ENCODE measurements at regions not wholly inside any gene's neighbourhood (a gene's known extent, or its start where the extent isn't known, plus 50 kb on each side); places are given as distances from the start of the nearest gene placed in this dataset.

DNA sequence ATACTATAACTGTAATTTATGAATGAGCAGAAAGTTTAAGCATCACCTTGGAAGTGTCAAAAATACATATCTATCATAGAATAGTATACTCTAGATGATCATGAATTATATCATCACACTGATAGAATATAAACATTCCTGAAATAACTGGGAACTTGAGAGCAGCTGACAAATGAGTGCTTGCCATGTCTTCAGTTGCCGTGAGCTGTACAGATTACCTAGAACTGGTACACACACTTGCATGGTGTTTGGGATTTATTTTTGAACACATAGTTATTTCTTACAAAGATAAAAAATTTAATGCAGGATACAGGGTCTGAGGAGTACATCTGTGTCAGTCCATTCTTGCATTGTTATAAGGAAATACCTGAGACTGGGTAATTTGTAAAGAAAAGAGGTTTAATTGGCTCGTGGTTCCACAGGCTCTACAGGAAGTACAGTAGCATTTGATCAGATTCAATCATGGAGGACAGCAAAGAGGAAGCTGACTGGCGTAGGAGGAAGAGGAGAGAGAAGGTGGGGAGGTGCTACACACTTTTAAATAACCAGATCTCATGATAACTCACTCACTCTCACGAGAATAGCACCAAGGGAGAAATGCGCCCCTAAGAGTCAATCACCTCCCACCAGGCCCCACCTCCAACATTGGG is 60.4 kb upstream of the MBNL2 start:
- H3K27ac ChIP-seq (ENCODE audit: low read depth, low read length): no peak overlapping the region
- H3K36me3 ChIP-seq (ENCODE audit: control insufficient read depth in 1 of 2, insufficient read depth in 2 of 2, low read length in 2 of 2): peaks cover 0 to 2% of the 10 kb centered on the region in 2 experiments
- H3K27me3 ChIP-seq (ENCODE audit: insufficient read depth, low read length): no peaks in the 10 kb centered on the region
- no peak overlapping the region for H3K18ac ChIP-seq (ENCODE audit: low read length)
- H3K4me1 ChIP-seq (ENCODE audit: control insufficient read depth in 1 of 2, insufficient read depth in 2 of 2, low read length in 2 of 2): peaks cover 3 to 5% of the 10 kb centered on the region in 2 experiments
- H3K23ac ChIP-seq (ENCODE audit: low read length): no peak overlapping the region
- H3K9me3 ChIP-seq (ENCODE audit: insufficient read depth, low read depth, low read length): no peaks in the 10 kb centered on the region
- no peak overlapping the region for H4K12ac ChIP-seq (ENCODE audit: low read depth, low read length)
- H2BK5ac ChIP-seq (ENCODE audit: low read depth, low read length, poor library complexity): no peak overlapping the region
- H4K91ac ChIP-seq (ENCODE audit: low read depth, low read length): no peak overlapping the region
- no peak overlapping the region for H3K14ac ChIP-seq (ENCODE audit: low read length)
- no peak for DNase-seq
- no peak overlapping the region for H3K4me3 ChIP-seq (ENCODE audit: low read depth, low read length)
- H2BK120ac ChIP-seq (ENCODE audit: insufficient read depth, low read length, poor library complexity): no peak overlapping the region
- no peak overlapping the region for H2AK5ac ChIP-seq (ENCODE audit: low read length)
- H2BK12ac ChIP-seq (ENCODE audit: low read length): no peak overlapping the region
- no peak overlapping the region for H2AFZ ChIP-seq (ENCODE audit: insufficient read depth, low read length, poor library complexity)
- H3K9ac ChIP-seq (ENCODE audit: low read length): no peak overlapping the region
- H3K4me2 ChIP-seq (ENCODE audit: low read length): no peak overlapping the region
- H3K4ac ChIP-seq (ENCODE audit: low read depth, low read length): no peak overlapping the region
- H4K8ac ChIP-seq (ENCODE audit: low read depth, low read length): no peak overlapping the region
- WGBS (ENCODE audit: extremely low coverage, insufficient coverage, insufficient read length): no CpG with 5 or more reads among the region's 5 CpGs
- no peaks in the 10 kb centered on the region for H3K79me2 ChIP-seq (ENCODE audit: control insufficient read depth, insufficient read depth, low read length, poor library complexity)
- H3K79me1 ChIP-seq (ENCODE audit: low read length): no peaks in the 10 kb centered on the region

DNA sequence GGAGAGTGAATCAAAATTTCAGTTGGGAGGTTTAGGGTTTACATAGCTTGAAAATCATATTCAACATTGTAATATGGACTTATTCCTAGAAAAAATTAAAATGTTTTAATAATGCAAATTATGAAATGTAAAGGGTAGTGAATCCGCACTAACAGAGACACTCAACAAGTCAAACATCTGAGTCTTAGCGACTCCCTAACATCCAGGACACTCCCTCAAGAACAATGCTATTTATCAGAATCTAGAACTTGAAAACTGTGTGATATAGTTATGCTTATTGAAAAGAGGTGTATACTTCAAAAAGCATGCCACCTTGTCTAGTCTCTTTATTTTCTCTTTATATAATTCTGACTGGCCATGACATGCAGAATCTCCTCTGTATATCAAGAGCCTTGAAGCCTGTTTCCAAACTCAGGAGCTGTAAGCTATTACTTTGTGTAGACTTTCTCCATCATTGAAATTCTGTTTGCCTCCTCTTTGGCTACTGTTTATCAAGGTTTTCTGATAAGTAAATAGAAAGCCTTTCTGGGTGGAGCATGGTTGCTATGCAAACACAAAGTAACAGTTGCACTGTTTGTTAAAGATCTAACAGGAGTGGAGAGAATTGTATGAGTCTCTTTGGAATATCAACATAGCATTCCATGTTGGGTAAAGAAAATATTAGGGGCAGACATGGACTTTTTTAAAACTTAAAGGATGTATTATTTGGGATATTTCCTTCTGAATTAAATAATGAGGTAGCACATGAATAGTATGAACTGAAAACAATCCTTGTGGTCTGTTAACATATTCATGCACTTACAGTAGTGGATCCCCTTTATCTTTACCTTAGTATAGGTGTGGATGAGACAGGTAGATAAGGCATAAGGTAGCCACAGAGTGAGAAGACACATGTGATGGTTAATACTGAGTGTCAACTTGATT is 56.4 kb upstream of the MBNL2 start:
- WGBS (ENCODE audit: extremely low coverage, insufficient coverage, insufficient read length): no CpG with 5 or more reads among the region's 2 CpGs
- no peak overlapping the region for H3K4me2 ChIP-seq (ENCODE audit: low read length)
- H3K4me1 ChIP-seq (ENCODE audit: control insufficient read depth in 1 of 2, insufficient read depth in 2 of 2, low read length in 2 of 2): peaks cover 3 to 5% of the 10 kb centered on the region in 2 experiments
- peaks cover 0 to 2% of the 10 kb centered on the region in 2 experiments for H3K36me3 ChIP-seq (ENCODE audit: control insufficient read depth in 1 of 2, insufficient read depth in 2 of 2, low read length in 2 of 2)
- H3K27me3 ChIP-seq (ENCODE audit: insufficient read depth, low read length): no peaks in the 10 kb centered on the region
- no peaks in the 10 kb centered on the region for H3K9me3 ChIP-seq (ENCODE audit: insufficient read depth, low read depth, low read length)
- H3K79me2 ChIP-seq (ENCODE audit: control insufficient read depth, insufficient read depth, low read length, poor library complexity): no peaks in the 10 kb centered on the region
- H2BK5ac ChIP-seq (ENCODE audit: low read depth, low read length, poor library complexity): no peak overlapping the region
- no peak overlapping the region for H2AK5ac ChIP-seq (ENCODE audit: low read length)
- H3K4ac ChIP-seq (ENCODE audit: low read depth, low read length): no peak overlapping the region
- no peak overlapping the region for H3K14ac ChIP-seq (ENCODE audit: low read length)
- H4K12ac ChIP-seq (ENCODE audit: low read depth, low read length): no peak overlapping the region
- H2AFZ ChIP-seq (ENCODE audit: insufficient read depth, low read length, poor library complexity): no peak overlapping the region
- H3K79me1 ChIP-seq (ENCODE audit: low read length): no peaks in the 10 kb centered on the region
- H3K18ac ChIP-seq (ENCODE audit: low read length): no peak overlapping the region
- no peak overlapping the region for H3K23ac ChIP-seq (ENCODE audit: low read length)
- no peak overlapping the region for H2BK120ac ChIP-seq (ENCODE audit: insufficient read depth, low read length, poor library complexity)
- no peak overlapping the region for H3K9ac ChIP-seq (ENCODE audit: low read length)
- H4K91ac ChIP-seq (ENCODE audit: low read depth, low read length): no peak overlapping the region
- H3K27ac ChIP-seq (ENCODE audit: low read depth, low read length): no peak overlapping the region
- H3K4me3 ChIP-seq (ENCODE audit: low read depth, low read length): no peak overlapping the region
- DNase-seq: no peak
- no peak overlapping the region for H2BK12ac ChIP-seq (ENCODE audit: low read length)
- no peak overlapping the region for H4K8ac ChIP-seq (ENCODE audit: low read depth, low read length)

- no peaks in the 10 kb centered on the region for H3K79me1 ChIP-seq (ENCODE audit: low read length)
- H3K9ac ChIP-seq (ENCODE audit: low read length): no peak overlapping the region
- H3K4me2 ChIP-seq (ENCODE audit: low read length): no peak overlapping the region
- no CpG with 5 or more reads among the region's 2 CpGs for WGBS (ENCODE audit: extremely low coverage, insufficient coverage, insufficient read length)
- H4K12ac ChIP-seq (ENCODE audit: low read depth, low read length): no peak overlapping the region
- no peak overlapping the region for H2BK5ac ChIP-seq (ENCODE audit: low read depth, low read length, poor library complexity)
- no peak overlapping the region for H3K27ac ChIP-seq (ENCODE audit: low read depth, low read length)
- H3K4ac ChIP-seq (ENCODE audit: low read depth, low read length): no peak overlapping the region
- no peak overlapping the region for H2AFZ ChIP-seq (ENCODE audit: insufficient read depth, low read length, poor library complexity)
- no peak for DNase-seq
- H3K9me3 ChIP-seq (ENCODE audit: insufficient read depth, low read depth, low read length): no peaks in the 10 kb centered on the region
- H3K79me2 ChIP-seq (ENCODE audit: control insufficient read depth, insufficient read depth, low read length, poor library complexity): no peaks in the 10 kb centered on the region
- H3K23ac ChIP-seq (ENCODE audit: low read length): no peak overlapping the region
- no peaks in the 10 kb centered on the region for H3K36me3 ChIP-seq (ENCODE audit: control insufficient read depth in 1 of 2, insufficient read depth in 2 of 2, low read length in 2 of 2)
- peaks cover 0 to 1% of the 10 kb centered on the region in 2 experiments for H3K4me1 ChIP-seq (ENCODE audit: control insufficient read depth in 1 of 2, insufficient read depth in 2 of 2, low read length in 2 of 2)
- H2BK120ac ChIP-seq (ENCODE audit: insufficient read depth, low read length, poor library complexity): no peak overlapping the region
- H4K91ac ChIP-seq (ENCODE audit: low read depth, low read length): no peak overlapping the region
- no peak overlapping the region for H3K18ac ChIP-seq (ENCODE audit: low read length)
- no peak overlapping the region for H3K14ac ChIP-seq (ENCODE audit: low read length)
- no peak overlapping the region for H4K8ac ChIP-seq (ENCODE audit: low read depth, low read length)
- H2AK5ac ChIP-seq (ENCODE audit: low read length): no peak overlapping the region
- H3K27me3 ChIP-seq (ENCODE audit: insufficient read depth, low read length): no peaks in the 10 kb centered on the region
- no peak overlapping the region for H2BK12ac ChIP-seq (ENCODE audit: low read length)
- no peak overlapping the region for H3K4me3 ChIP-seq (ENCODE audit: low read depth, low read length)
Observed at GRCh38 chr13:97171136-97171535, 51.0 kb upstream of the MBNL2 start.

Measured in trophoblast cell (in vitro differentiated cells and primary cell).